ENCODE measurements at regions not wholly inside any gene's neighbourhood (a gene's known extent, or its start where the extent isn't known, plus 50 kb on each side); places are given as distances from the start of the nearest gene placed in this dataset.

GRCh38 chr7:26588511-26588910 is 275.9 kb downstream of the SKAP2 start:
- TF ChIP-seq CTCF (conservative IDR thresholded peaks at IDR 0.05): no peak
- TF ChIP-seq EZH2 (IDR thresholded peaks at IDR 0.05; ENCODE audit: low read depth): no peak
